HepG2 (cell line): ENCODE measurements at regions not wholly inside any gene's neighbourhood (a gene's known extent, or its start where the extent isn't known, plus 50 kb on each side); places are given as distances from the start of the nearest gene placed in this dataset.

Source experiments
- ATAC-seq: fragments of 200-7000 bp; cut with Tn5 transposase; 3 replicates; pipeline ENCODE4 v1.9.1; 2020; ENCODE audit warnings: mild to moderate bottlenecking, moderate library complexity
- BruUV-seq: library from RNA; stranded (reverse); fragments of 400-500 nt; replicated peaks from 2 replicates; lab custom pipeline; 2021; lab: Mats Ljungman, UMichigan
- CTCF ChIA-PET: fragments of 300-600 bp; formaldehyde crosslinking; extraction: SDS; loops from one replicate; lab custom pipeline; 2021; ENCODE audit warnings: low total read pairs, inconsistent platforms, low intra/inter-chr PET ratio; lab: Yijun Ruan, JAX
- POLR2A ChIA-PET: fragments of 350-600 bp; sonication (Branson Sonifier 250); formaldehyde crosslinking; loops from one replicate; lab custom pipeline; 2020; ENCODE audit warnings: antibody characterized with exemption, inconsistent platforms; lab: Yijun Ruan, JAX
- DNase-seq: peaks from one replicate; pipeline ENCODE4 v3.0.0-alpha.2; 2015; ENCODE audit warnings: low spot score
- FAIRE-seq: peaks from 3 replicates; lab custom pipeline; 2011; peaks lifted over from hg19 to GRCh38; lab: Jason Lieb, UNC
- H2AFZ ChIP-seq: one replicate; pipeline ENCODE4 v1.6.1; 2011; ENCODE audit warnings: low read length, inconsistent platforms
- H3K27ac ChIP-seq: fragments of 300-600 bp; 3 replicates; pipeline ENCODE4 v1.8.0; 2011; ENCODE audit warnings: mixed run types, mild to moderate bottlenecking, mixed read lengths, low read length, inconsistent platforms; ENCODE audit not compliant: insufficient read depth; ENCODE audit errors: extremely low read length
- H3K27me3 ChIP-seq, 2 experiments: fragments of 200-600 bp in 1 of 2; 2 replicates in 1 of 2; 3 replicates in 1 of 2; pipeline versions ENCODE4 v1.6.0 to v1.8.0; 2011; ENCODE audit warnings: low read length in 2 of 2, mild to moderate bottlenecking in 2 of 2, moderate library complexity in 2 of 2, inconsistent platforms in 1 of 2; ENCODE audit not compliant: insufficient read depth in 2 of 2, control insufficient read depth in 1 of 2
- H3K36me3 ChIP-seq, 2 experiments: fragments of 200-600 bp in 1 of 2; replicated peaks in 1 of 2; 2 replicates in 1 of 2; 3 replicates in 1 of 2; pipeline versions ENCODE4 v1.5.1 to v1.8.0; 2011; ENCODE audit warnings: low read length in 2 of 2, inconsistent platforms in 1 of 2; ENCODE audit not compliant: insufficient read depth in 2 of 2, control insufficient read depth in 1 of 2
- H3K4me1 ChIP-seq: 2 replicates; pipeline ENCODE4 v1.5.1; 2012; ENCODE audit warnings: low read length, inconsistent platforms; ENCODE audit not compliant: insufficient read depth
- H3K4me2 ChIP-seq: 2 replicates; pipeline ENCODE4 v1.6.0; 2011; ENCODE audit warnings: low read depth, low read length, inconsistent platforms
- H3K4me3 ChIP-seq, 3 experiments: fragments of 200-600 bp in 1 of 3; sonication (generic), shearing (Covaris generic) in 1 of 3; replicated peaks in 1 of 3; 2 replicates each; pipeline ENCODE4 v1.5.1; 2011 to 2016; ENCODE audit warnings: low read length in 3 of 3, inconsistent platforms in 2 of 3, low read depth in 2 of 3, mild to moderate bottlenecking in 2 of 3, control low read depth in 1 of 3, mixed read lengths in 1 of 3; ENCODE audit not compliant: insufficient read depth in 1 of 3
- H3K79me2 ChIP-seq: one replicate; pipeline ENCODE4 v1.6.1; 2011; ENCODE audit warnings: low read length, inconsistent platforms; ENCODE audit not compliant: insufficient read depth
- H3K9ac ChIP-seq: 2 replicates; pipeline ENCODE4 v1.6.0; 2011; ENCODE audit warnings: mild to moderate bottlenecking, low read depth, low read length, inconsistent platforms; ENCODE audit not compliant: insufficient read depth
- H3K9me3 ChIP-seq: 2 replicates; pipeline ENCODE4 v1.5.1; 2012; ENCODE audit warnings: mild to moderate bottlenecking, low read length
- H4K20me1 ChIP-seq: 2 replicates; pipeline ENCODE4 v1.6.0; 2011; ENCODE audit warnings: inconsistent platforms, mild to moderate bottlenecking, low read length, moderate library complexity; ENCODE audit not compliant: insufficient read depth
- BHLHE40 ChIP-seq: IDR thresholded peaks from 2 replicates; pipeline ENCODE4 v1.6.1; 2011; ENCODE audit warnings: low read length, improper control_type of control experiment
- CHD4 ChIP-seq: fragments of 200-600 bp; sonication (generic); IDR thresholded peaks from 2 replicates; pipeline ENCODE4 v1.7.0; 2017; ENCODE audit warnings: mild to moderate bottlenecking, low read length, borderline replicate concordance
- GATA4 ChIP-seq: sonication (generic); IDR thresholded peaks from 2 replicates; pipeline ENCODE4 v1.6.1; 2016; ENCODE audit warnings: antibody characterized with exemption, low read depth, borderline replicate concordance
- MTF2 ChIP-seq: sonication (generic); formaldehyde crosslinking; IDR thresholded peaks from 2 replicates; pipeline ENCODE4 v1.5.0; 2020; ENCODE audit warnings: missing genetic modification reagents, borderline replicate concordance
- NR2C2 ChIP-seq: sonication (generic); formaldehyde crosslinking; IDR thresholded peaks from 2 replicates; pipeline ENCODE4 v1.4.0; 2020; ENCODE audit warnings: missing genetic modification reagents, mild to moderate bottlenecking, moderate library complexity, borderline replicate concordance
- NR2F1 ChIP-seq, 2 experiments: fragments of 450-650 bp in 1 of 2; formaldehyde crosslinking in 1 of 2; IDR thresholded peaks; 2 replicates each; pipeline versions ENCODE4 v1.5.0 to v1.6.1; 2016 to 2020; ENCODE audit warnings: mild to moderate bottlenecking in 1 of 2, missing compliant biosample characterization in 1 of 2, missing genetic modification reagents in 1 of 2, moderate library complexity in 1 of 2
- NR2F6 ChIP-seq, 2 experiments: IDR thresholded peaks; 2 replicates each; pipeline ENCODE4 v1.6.1; 2016; ENCODE audit warnings: antibody characterized with exemption in 1 of 2, mild to moderate bottlenecking in 1 of 2
- ZBTB40 ChIP-seq, 2 experiments: fragments of 450-650 bp in 1 of 2; sonication (generic) in 1 of 2; formaldehyde crosslinking in 1 of 2; IDR thresholded peaks; 2 replicates each; pipeline versions ENCODE4 v1.6.1 to v1.8.0; 2016 to 2022; ENCODE audit warnings: antibody characterized with exemption in 1 of 2, mild to moderate bottlenecking in 1 of 2, missing genetic modification reagents in 1 of 2
- ZNF329 ChIP-seq: sonication (generic); formaldehyde crosslinking; IDR thresholded peaks from 2 replicates; pipeline ENCODE4 v1.9.0; 2021; ENCODE audit warnings: low read depth, mild to moderate bottlenecking, missing genetic modification reagents
- WGBS: methylation state at CpG from one replicate; pipeline ENCODE4 v1.1.6; 2017; ENCODE audit warnings: low lambda C conversion rate; 5-methylcytosine and 5-hydroxymethylcytosine counted together
- in situ Hi-C: cut with HindIII; loops from 2 replicates; pipeline ENCODE4 v1.10.0; 2017; ENCODE audit warnings: low pct_unique_long_range_greater_than_20kb; ENCODE audit not compliant: extremely low pct_ligation_motif_present
- intact Hi-C: fragments of 100-400 bp; cut with micrococcal nuclease; formaldehyde crosslinking; loops from one replicate; pipeline ENCODE4 v1.10.0; 2022; ENCODE audit not compliant: unreplicated experiment

- no peak overlapping the region for H3K9ac ChIP-seq
- H3K27ac ChIP-seq, result no peak overlapping the region
- H3K27me3 ChIP-seq, result peaks cover 0 to 11% of the 10 kb centered on the region in 2 experiments; a peak in 1 of 5 replicates
- intact Hi-C loops (no loop called here), in situ Hi-C loops (no loop called here)
- no peak overlapping the region for H3K4me2 ChIP-seq
- ATAC-seq (no peak), DNase-seq (no peak), FAIRE-seq (no peak)
- ChIA-PET POLR2A (no interaction called here), CTCF (no interaction called here)
- H3K79me2 ChIP-seq, result no peaks in the 10 kb centered on the region
- TF ChIP-seq BHLHE40 (0 out of 2 replicates have a peak, but pooled peaks have one; percentile 18), CHD4 (no peak), GATA4 (no peak), NR2C2 (CRISPR knock-in tag) (peak; percentile 28; the same call in 1 of the 2 replicates), NR2F6 (IDR thresholded peaks at IDR 0.05) (0 out of 2 replicates have a peak, but pooled peaks have one; percentile 16), NR2F6 (CRISPR knock-in tag; IDR thresholded peaks at IDR 0.05) (no peak), ZNF329 (no peak), NR2F1 (CRISPR knock-in tag; IDR thresholded peaks at IDR 0.05) (peak; percentile 32 to 47; a peak in 1 of 4 replicates)
- peaks cover 20% of the 10 kb centered on the region for H3K4me1 ChIP-seq
- H4K20me1 ChIP-seq, result no peaks in the 10 kb centered on the region
- H3K4me3 ChIP-seq, result no peak overlapping the region
- BruUV-seq, result no TSS peak
- H3K9me3 ChIP-seq, result no peaks in the 10 kb centered on the region
- H3K36me3 ChIP-seq, result no peaks in the 10 kb centered on the region
- WGBS, result 50% methylated on average over 10 of the region's 11 CpGs
- H2AFZ ChIP-seq, result no peak overlapping the region
Measured at GRCh38 chr15:66953523-66954229, 111.7 kb upstream of the SMAD3 start.

GRCh38 chr15:66954601-66955000, 110.8 kb upstream of the SMAD3 start:
- Histone ChIP-seq H3K36me3 (no peaks in the 10 kb centered on the region), H4K20me1 (no peaks in the 10 kb centered on the region), H3K4me1 (peaks cover 12% of the 10 kb centered on the region), H3K9me3 (no peaks in the 10 kb centered on the region), H3K4me2 (no peak overlapping the region), H2AFZ (no peak overlapping the region), H3K27me3 (peaks cover 3 to 8% of the 10 kb centered on the region in 2 experiments; a peak in 2 of 5 replicates), H3K79me2 (no peaks in the 10 kb centered on the region), H3K9ac (no peak overlapping the region), H3K27ac (no peak overlapping the region), H3K4me3 (no peak overlapping the region)
- DNase-seq, result no peak
- ChIA-PET CTCF (no interaction called here), POLR2A (no interaction called here)
- 53% methylated on average over 6 of the region's 6 CpGs for WGBS
- FAIRE-seq, result no peak
- in situ Hi-C loops (no loop called here), intact Hi-C loops (no loop called here)
- BruUV-seq, result no TSS peak
- no peak for ATAC-seq
- TF ChIP-seq MTF2 (no peak), ZBTB40 (IDR thresholded peaks at IDR 0.05) (no peak), ZBTB40 (CRISPR knock-in tag; IDR thresholded peaks at IDR 0.05) (no peak)
